ES-I3 (cell line): ENCODE measurements at regions not wholly inside any gene's neighbourhood (a gene's known extent, or its start where the extent isn't known, plus 50 kb on each side); places are given as distances from the start of the nearest gene placed in this dataset.
"Not testable (repeated sequence)": the region's sequence is repeated elsewhere in the genome, so short reads cannot be mapped to it uniquely, and the experiment has no call there.

Source experiments
- H3K36me3 ChIP-seq: 2 replicates; pipeline ENCODE4 v1.6.1; 2013; ENCODE audit warnings: mild to moderate bottlenecking, low read length, control low read depth, moderate library complexity; ENCODE audit not compliant: insufficient read depth
- H3K4me1 ChIP-seq: 2 replicates; pipeline ENCODE4 v1.6.1; 2013; ENCODE audit warnings: mild to moderate bottlenecking, control low read depth, low read length; ENCODE audit not compliant: insufficient read depth
- H3K9ac ChIP-seq: 2 replicates; pipeline ENCODE4 v1.6.1; 2013; ENCODE audit warnings: low read depth, mild to moderate bottlenecking, low read length, moderate library complexity
- H3K9me3 ChIP-seq: 2 replicates; pipeline ENCODE4 v1.6.1; 2013; ENCODE audit warnings: mild to moderate bottlenecking, low read length, moderate library complexity; ENCODE audit not compliant: control insufficient read depth, insufficient read depth

GRCh38 chr1:145500251-145500650 lies 74.8 kb upstream of the NBPF20 start:
- H3K36me3 ChIP-seq, H3K4me1 ChIP-seq, H3K9ac ChIP-seq, H3K9me3 ChIP-seq: not testable (repeated sequence)

- H3K4me1 ChIP-seq, H3K9me3 ChIP-seq, H3K36me3 ChIP-seq, H3K9ac ChIP-seq: not testable (repeated sequence)
Observed at GRCh38 chr1:145495077-145495871, 69.9 kb upstream of the NBPF20 start.

GRCh38 chr1:145488193-145488933 lies 63.0 kb upstream of the NBPF20 start:
- not testable (repeated sequence) for H3K9ac ChIP-seq, H3K9me3 ChIP-seq, H3K4me1 ChIP-seq, H3K36me3 ChIP-seq

- not testable (repeated sequence) for H3K36me3 ChIP-seq, H3K4me1 ChIP-seq, H3K9me3 ChIP-seq, H3K9ac ChIP-seq
Observed at GRCh38 chr1:145487156-145487555, 61.8 kb upstream of the NBPF20 start.

GRCh38 chr1:145484257-145484656 lies 58.9 kb upstream of the NBPF20 start:
- not testable (repeated sequence) for H3K9ac ChIP-seq, H3K9me3 ChIP-seq, H3K4me1 ChIP-seq, H3K36me3 ChIP-seq

GRCh38 chr1:145482214-145482860 lies 56.9 kb upstream of the NBPF20 start:
- H3K9me3 ChIP-seq, H3K4me1 ChIP-seq, H3K9ac ChIP-seq, H3K36me3 ChIP-seq: not testable (repeated sequence)

- H3K36me3 ChIP-seq, H3K9me3 ChIP-seq, H3K4me1 ChIP-seq: not testable (repeated sequence)
- peak overlapping the region; percentile 50; the same call in 1 of the 2 replicates for H3K9ac ChIP-seq
Observed at GRCh38 chr1:145475962-145476361, 50.6 kb upstream of the NBPF20 start.

GRCh38 chr1:145475369-145475915 lies 50.0 kb upstream of the NBPF20 start:
- H3K4me1 ChIP-seq, H3K9me3 ChIP-seq, H3K36me3 ChIP-seq: not testable (repeated sequence)
- H3K9ac ChIP-seq, result peak overlapping the region; percentile 50; the same call in 1 of the 2 replicates
